ENCODE measurements at regions not wholly inside any gene's neighbourhood (a gene's known extent, or its start where the extent isn't known, plus 50 kb on each side); places are given as distances from the start of the nearest gene placed in this dataset.

- no peak for TF ChIP-seq CTCF (conservative IDR thresholded peaks at IDR 0.05)
- H3K27ac ChIP-seq: no peak overlapping the region
Observed at GRCh38 chr14:62029569-62029924, 267.3 kb downstream of the SNAPC1 start.

- TF ChIP-seq CTCF (conservative IDR thresholded peaks at IDR 0.05): no peak
- H3K27ac ChIP-seq: no peak overlapping the region
Observed at GRCh38 chr14:62030387-62030786, 268.2 kb downstream of the SNAPC1 start.

- no peak for TF ChIP-seq CTCF (conservative IDR thresholded peaks at IDR 0.05)
- H3K27ac ChIP-seq: no peak overlapping the region
Observed at GRCh38 chr14:62031504-62031903, 269.3 kb downstream of the SNAPC1 start.

- no peak for TF ChIP-seq CTCF (conservative IDR thresholded peaks at IDR 0.05)
- no peak overlapping the region for H3K27ac ChIP-seq
Observed at GRCh38 chr14:62053188-62053587, 291.0 kb downstream of the SNAPC1 start.

GRCh38 chr14:62056789-62057188 is 294.6 kb downstream of the SNAPC1 start:
- no peak overlapping the region for H3K27ac ChIP-seq
- no peak for TF ChIP-seq CTCF (conservative IDR thresholded peaks at IDR 0.05)

GRCh38 chr14:62062645-62063044 is 300.4 kb downstream of the SNAPC1 start:
- TF ChIP-seq CTCF (conservative IDR thresholded peaks at IDR 0.05): no peak
- H3K27ac ChIP-seq: no peak overlapping the region

GRCh38 chr14:62064751-62065323 is 302.6 kb downstream of the SNAPC1 start:
- H3K27ac ChIP-seq: no peak overlapping the region
- TF ChIP-seq CTCF (conservative IDR thresholded peaks at IDR 0.05): no peak

Measured in VCaP (cell line).